Fibroblast of lung (primary cell): ENCODE measurements at regions not wholly inside any gene's neighbourhood (a gene's known extent, or its start where the extent isn't known, plus 50 kb on each side); places are given as distances from the start of the nearest gene placed in this dataset.

Experiments used
- DNase-seq, 2 donors: peaks; one replicate each; pipeline versions ENCODE4 v3.0.0 to v3.0.0-alpha.2; 2010; ENCODE audit warnings: low read depth in 2 of 2
- H2AFZ ChIP-seq: 2 replicates; pipeline ENCODE4 v1.5.1; 2012; ENCODE audit warnings: low read length, control low read depth, inconsistent platforms
- H3K27ac ChIP-seq: 2 replicates; pipeline ENCODE4 v1.5.1; 2011; ENCODE audit warnings: low read length, control low read depth; ENCODE audit not compliant: insufficient read depth
- H3K27me3 ChIP-seq: 2 replicates; pipeline ENCODE4 v1.5.1; 2011; ENCODE audit warnings: mild to moderate bottlenecking, low read length; ENCODE audit not compliant: control insufficient read depth, insufficient read depth
- H3K36me3 ChIP-seq: 2 replicates; pipeline ENCODE4 v1.5.1; 2011; ENCODE audit warnings: low read length; ENCODE audit not compliant: control insufficient read depth, insufficient read depth
- H3K4me1 ChIP-seq: 2 replicates; pipeline ENCODE4 v1.5.1; 2011; ENCODE audit warnings: low read length; ENCODE audit not compliant: control insufficient read depth, insufficient read depth; ENCODE audit errors: extremely low read depth
- H3K4me2 ChIP-seq: 2 replicates; pipeline ENCODE4 v1.5.1; 2011; ENCODE audit warnings: low read length, control low read depth; ENCODE audit not compliant: insufficient read depth; ENCODE audit errors: extremely low read depth
- H3K4me3 ChIP-seq, 4 experiments: fragments of 200-600 bp in 1 of 4; sonication (generic) in 1 of 4; replicated peaks in 1 of 4; 2 replicates each; pipeline ENCODE4 v1.5.1; 2011 to 2016; ENCODE audit warnings: low read length in 4 of 4, low read depth in 3 of 4, mild to moderate bottlenecking in 3 of 4, control low read depth in 2 of 4, inconsistent platforms in 1 of 4, mixed read lengths in 1 of 4; ENCODE audit not compliant: insufficient read depth in 1 of 4; ENCODE audit errors: control extremely low read depth in 1 of 4
- H3K79me2 ChIP-seq: 2 replicates; pipeline ENCODE4 v1.5.1; 2012; ENCODE audit warnings: mild to moderate bottlenecking, low read length, inconsistent platforms; ENCODE audit not compliant: control insufficient read depth, insufficient read depth
- H3K9ac ChIP-seq: 2 replicates; pipeline ENCODE4 v1.5.1; 2011; ENCODE audit warnings: mild to moderate bottlenecking, low read length, control low read depth; ENCODE audit not compliant: insufficient read depth
- H3K9me3 ChIP-seq: 2 replicates; pipeline ENCODE4 v1.5.1; 2012; ENCODE audit warnings: low read depth, low read length; ENCODE audit not compliant: control insufficient read depth, insufficient read depth
- H4K20me1 ChIP-seq: 2 replicates; pipeline ENCODE4 v1.5.1; 2011; ENCODE audit warnings: low read length; ENCODE audit not compliant: control insufficient read depth, insufficient read depth; ENCODE audit errors: extremely low read depth
- CTCF ChIP-seq, 2 donors: IDR thresholded peaks in 1 of 2; conservative IDR thresholded peaks in 1 of 2; 1 replicate in 1 of 2; 2 replicates in 1 of 2; pipeline ENCODE4 v1.5.1; 2011 to 2012; ENCODE audit warnings: low read length in 2 of 2, control low read depth in 1 of 2, inconsistent platforms in 1 of 2, low read depth in 1 of 2, mild to moderate bottlenecking in 1 of 2
- EZH2 ChIP-seq: IDR thresholded peaks from 2 replicates; pipeline ENCODE4 v1.5.1; 2012; ENCODE audit warnings: low read length, control low read depth, mild to moderate bottlenecking; ENCODE audit errors: missing control alignments

GRCh38 chr14:83007641-83008225 lies 1474.1 kb upstream of the SEL1L start:
- no peaks in the 10 kb centered on the region for H3K36me3 ChIP-seq
- no peak for DNase-seq

GRCh38 chr14:83017296-83017695 lies 1483.6 kb upstream of the SEL1L start:
- Histone ChIP-seq H4K20me1 (no peaks in the 10 kb centered on the region), H3K9me3 (no peaks in the 10 kb centered on the region), H3K9ac (no peak overlapping the region), H3K79me2 (no peaks in the 10 kb centered on the region), H3K27ac (no peak overlapping the region), H2AFZ (no peak overlapping the region), H3K4me2 (no peak overlapping the region), H3K36me3 (no peaks in the 10 kb centered on the region), H3K4me1 (no peaks in the 10 kb centered on the region), H3K27me3 (no peaks in the 10 kb centered on the region), H3K4me3 (no peak overlapping the region)
- TF ChIP-seq EZH2 (no peak), CTCF (conservative IDR thresholded peaks at IDR 0.05 in 1 of 2, IDR thresholded peaks at IDR 0.05 in 1 of 2; ENCODE audit: low read depth in 1 of 2, low read length in 2 of 2) (no peak)
- DNase-seq = no peak

More at GRCh38 chr14:83007641-83008225, 1474.1 kb upstream of the SEL1L start:
- H3K79me2 ChIP-seq = no peaks in the 10 kb centered on the region
- H2AFZ ChIP-seq = no peak overlapping the region
- TF ChIP-seq CTCF (conservative IDR thresholded peaks at IDR 0.05 in 1 of 2, IDR thresholded peaks at IDR 0.05 in 1 of 2; ENCODE audit: low read depth in 1 of 2, low read length in 2 of 2) = no peak
- TF ChIP-seq EZH2 = no peak
- H3K4me1 ChIP-seq = no peaks in the 10 kb centered on the region
- no peak overlapping the region for H3K27ac ChIP-seq
- H3K27me3 ChIP-seq = no peaks in the 10 kb centered on the region
- no peak overlapping the region for H3K4me2 ChIP-seq
- H3K9me3 ChIP-seq = no peaks in the 10 kb centered on the region
- no peaks in the 10 kb centered on the region for H4K20me1 ChIP-seq
- no peak overlapping the region for H3K9ac ChIP-seq
- no peak overlapping the region for H3K4me3 ChIP-seq

GRCh38 chr14:83019744-83020414 lies 1486.2 kb upstream of the SEL1L start:
- no peaks in the 10 kb centered on the region for H3K9me3 ChIP-seq
- no peaks in the 10 kb centered on the region for H3K79me2 ChIP-seq
- TF ChIP-seq CTCF (conservative IDR thresholded peaks at IDR 0.05 in 1 of 2, IDR thresholded peaks at IDR 0.05 in 1 of 2; ENCODE audit: low read depth in 1 of 2, low read length in 2 of 2) (no peak), EZH2 (no peak)

More at GRCh38 chr14:83019744-83020414, 1486.2 kb upstream of the SEL1L start:
- Histone ChIP-seq H3K36me3 (no peaks in the 10 kb centered on the region), H3K27ac (no peak overlapping the region), H2AFZ (no peak overlapping the region), H3K9ac (no peak overlapping the region), H3K27me3 (no peaks in the 10 kb centered on the region), H3K4me1 (no peaks in the 10 kb centered on the region), H3K4me2 (no peak overlapping the region), H3K4me3 (no peak overlapping the region), H4K20me1 (no peaks in the 10 kb centered on the region)
- DNase-seq = no peak
